HEK293 (cell line): ENCODE measurements at regions not wholly inside any gene's neighbourhood (a gene's known extent, or its start where the extent isn't known, plus 50 kb on each side); places are given as distances from the start of the nearest gene placed in this dataset.

Experiments
- ATF2 ChIP-seq: fragments of 450-650 bp; formaldehyde crosslinking; IDR thresholded peaks from 2 replicates; pipeline ENCODE4 v1.5.1; 2016; ENCODE audit warnings: missing biosample characterization, missing genetic modification characterization, low read depth
- CTCF ChIP-seq: fragments of 450-650 bp; formaldehyde crosslinking; IDR thresholded peaks from 2 replicates; pipeline ENCODE4 v1.5.1; 2016; ENCODE audit warnings: missing biosample characterization, missing genetic modification characterization
- HOXD13 ChIP-seq: sonication (generic); formaldehyde crosslinking; IDR thresholded peaks from 2 replicates; pipeline ENCODE4 v1.8.0; 2022; ENCODE audit warnings: missing genetic modification reagents, borderline replicate concordance
- KLF1 ChIP-seq: fragments of 450-650 bp; formaldehyde crosslinking; IDR thresholded peaks from 2 replicates; pipeline ENCODE4 v1.5.1; 2016; ENCODE audit warnings: missing biosample characterization, missing genetic modification characterization
- PATZ1 ChIP-seq: fragments of 450-650 bp; formaldehyde crosslinking; IDR thresholded peaks from 2 replicates; pipeline ENCODE4 v1.5.1; 2016; ENCODE audit warnings: missing biosample characterization, missing genetic modification characterization
- YY1 ChIP-seq: fragments of 450-650 bp; formaldehyde crosslinking; IDR thresholded peaks from 2 replicates; pipeline ENCODE4 v1.5.1; 2018; ENCODE audit warnings: missing biosample characterization, missing genetic modification characterization
- ZNF155 ChIP-seq: fragments of 450-650 bp; formaldehyde crosslinking; IDR thresholded peaks from 2 replicates; pipeline ENCODE4 v1.5.1; 2016; ENCODE audit warnings: missing biosample characterization, missing genetic modification characterization
- ZNF416 ChIP-seq: fragments of 450-650 bp; formaldehyde crosslinking; IDR thresholded peaks from 2 replicates; pipeline ENCODE4 v1.5.1; 2016; ENCODE audit warnings: missing biosample characterization, missing genetic modification characterization
- ZNF510 ChIP-seq: fragments of 450-650 bp; formaldehyde crosslinking; IDR thresholded peaks from 2 replicates; pipeline ENCODE4 v1.5.1; 2018; ENCODE audit warnings: mild to moderate bottlenecking, missing genetic modification characterization, missing biosample characterization; ENCODE audit not compliant: insufficient replicate concordance

GRCh38 chr7:22055226-22055625, 109.5 kb upstream of the CDCA7L start:
- no peak for TF ChIP-seq PATZ1 (tag by site-specific recombination)
- no peak for TF ChIP-seq ZNF416 (tag by site-specific recombination)
- no peak for TF ChIP-seq CTCF (tag by site-specific recombination)
- TF ChIP-seq ATF2: no peak
- TF ChIP-seq ZNF510 (tag by site-specific recombination): no peak
- TF ChIP-seq YY1 (tag by site-specific recombination): no peak
- TF ChIP-seq ZNF155 (tag by site-specific recombination): no peak
- no peak for TF ChIP-seq HOXD13 (CRISPR knock-in tag)
- no peak for TF ChIP-seq KLF1 (tag by site-specific recombination)
